Neural cell (in vitro differentiated cells): ENCODE measurements at regions not wholly inside any gene's neighbourhood (a gene's known extent, or its start where the extent isn't known, plus 50 kb on each side); places are given as distances from the start of the nearest gene placed in this dataset.

Experiments used
- H2AFZ ChIP-seq: fragments of 200-600, 300-800 bp; sonication (generic), shearing (Covaris generic); 2 replicates; pipeline ENCODE4 v1.6.0; 2014; ENCODE audit warnings: low read depth, mild to moderate bottlenecking, antibody characterized with exemption, low read length, moderate library complexity
- H3F3A ChIP-seq: fragments of 200-600 bp; shearing (Covaris generic); 2 replicates; pipeline ENCODE4 v1.6.1; 2016; ENCODE audit warnings: mild to moderate bottlenecking, moderate library complexity, mixed read lengths, antibody characterized with exemption, low read length; ENCODE audit not compliant: insufficient read depth, poor library complexity, severe bottlenecking
- H3K27ac ChIP-seq: fragments of 200-600, 300-800 bp; sonication (generic), shearing (Covaris generic); 2 replicates; pipeline ENCODE4 v1.5.1; 2014; ENCODE audit warnings: mild to moderate bottlenecking, low read length, moderate library complexity
- H3K27me3 ChIP-seq: fragments of 300-800, 200-600 bp; sonication (generic), shearing (Covaris generic); 2 replicates; pipeline ENCODE4 v1.6.0; 2014; ENCODE audit warnings: mild to moderate bottlenecking, low read depth, low read length, moderate library complexity; ENCODE audit not compliant: insufficient read depth
- H3K36me3 ChIP-seq: fragments of 300-800, 200-600 bp; sonication (generic), shearing (Covaris generic); 2 replicates; pipeline ENCODE4 v1.5.1; 2014; ENCODE audit warnings: mild to moderate bottlenecking, antibody characterized with exemption, low read length, moderate library complexity; ENCODE audit not compliant: insufficient read depth
- H3K4me2 ChIP-seq: fragments of 300-800, 200-600 bp; sonication (generic), shearing (Covaris generic); 2 replicates; pipeline ENCODE4 v1.6.0; 2014; ENCODE audit warnings: mild to moderate bottlenecking, low read length
- H3K4me3 ChIP-seq: fragments of 300-800, 200-600 bp; sonication (generic), shearing (Covaris generic); 2 replicates; pipeline ENCODE4 v1.5.1; 2014; ENCODE audit warnings: mild to moderate bottlenecking, low read length, moderate library complexity
- H3K79me2 ChIP-seq: fragments of 200-600 bp; shearing (Covaris generic); replicated peaks from 2 replicates; pipeline ENCODE4 v1.6.0; 2014; ENCODE audit warnings: mild to moderate bottlenecking, low read length, moderate library complexity; ENCODE audit not compliant: insufficient read depth
- H3K9ac ChIP-seq: fragments of 300-800, 200-600 bp; sonication (generic), shearing (Covaris generic); 2 replicates; pipeline ENCODE4 v1.6.1; 2016; ENCODE audit warnings: mild to moderate bottlenecking, low read length, mixed read lengths
- H3K9me2 ChIP-seq: fragments of 200-600 bp; shearing (Covaris generic); 2 replicates; pipeline ENCODE4 v1.6.1; 2016; ENCODE audit warnings: mild to moderate bottlenecking, low read length, mixed read lengths; ENCODE audit not compliant: insufficient read depth
- H3K9me3 ChIP-seq: fragments of 200-600, 300-800 bp; sonication (generic), shearing (Covaris generic); 2 replicates; pipeline ENCODE4 v1.6.1; 2016; ENCODE audit warnings: mild to moderate bottlenecking, mixed run types, low read length, moderate library complexity, mixed read lengths
- H4K20me1 ChIP-seq: fragments of 200-600 bp; shearing (Covaris generic); 2 replicates; pipeline ENCODE4 v1.6.1; 2016; ENCODE audit warnings: mild to moderate bottlenecking, mixed run types; ENCODE audit not compliant: insufficient read depth
- EP300 ChIP-seq: fragments of 450-650 bp; conservative IDR thresholded peaks from 2 replicates; pipeline ENCODE4 v1.6.1; 2014; ENCODE audit warnings: antibody characterized with exemption, mild to moderate bottlenecking, moderate library complexity; ENCODE audit not compliant: poor library complexity, severe bottlenecking
- EZH2 ChIP-seq: fragments of 200-600, 300-800 bp; shearing (Covaris generic), sonication (generic); IDR thresholded peaks from 2 replicates; pipeline ENCODE4 v1.6.1; 2014; ENCODE audit warnings: antibody characterized with exemption, low read length, borderline replicate concordance, mild to moderate bottlenecking; ENCODE audit not compliant: insufficient read depth, poor library complexity, severe bottlenecking
- MXI1 ChIP-seq: fragments of 450-650 bp; conservative IDR thresholded peaks from 2 replicates; pipeline ENCODE4 v1.6.1; 2014; ENCODE audit warnings: antibody characterized with exemption, mild to moderate bottlenecking; ENCODE audit not compliant: poor library complexity, severe bottlenecking
- POLR2AphosphoS5 ChIP-seq: IDR thresholded peaks from 2 replicates; pipeline ENCODE4 v1.6.1; 2012
- RAD21 ChIP-seq: fragments of 450-650 bp; conservative IDR thresholded peaks from 2 replicates; pipeline ENCODE4 v1.6.1; 2014; ENCODE audit warnings: antibody characterized with exemption, mild to moderate bottlenecking, moderate library complexity
- SMC3 ChIP-seq: fragments of 450-650 bp; conservative IDR thresholded peaks from 2 replicates; pipeline ENCODE4 v1.6.1; 2014; ENCODE audit warnings: antibody characterized with exemption, mild to moderate bottlenecking, moderate library complexity; ENCODE audit not compliant: poor library complexity
- TAF1 ChIP-seq: IDR thresholded peaks from 2 replicates; pipeline ENCODE4 v1.6.1; 2012; ENCODE audit warnings: low read depth
- TF ChIP-seq, protein P1 (sequence below): fragments of 450-650 bp; IDR thresholded peaks from 2 replicates; pipeline ENCODE4 v1.5.1; 2014; ENCODE audit warnings: antibody characterized with exemption, mild to moderate bottlenecking, moderate library complexity; ENCODE audit not compliant: poor library complexity, severe bottlenecking
- TF ChIP-seq, protein P2 (sequence below): IDR thresholded peaks from 2 replicates; pipeline ENCODE4 v1.6.1; 2012; ENCODE audit warnings: borderline replicate concordance

DNA sequence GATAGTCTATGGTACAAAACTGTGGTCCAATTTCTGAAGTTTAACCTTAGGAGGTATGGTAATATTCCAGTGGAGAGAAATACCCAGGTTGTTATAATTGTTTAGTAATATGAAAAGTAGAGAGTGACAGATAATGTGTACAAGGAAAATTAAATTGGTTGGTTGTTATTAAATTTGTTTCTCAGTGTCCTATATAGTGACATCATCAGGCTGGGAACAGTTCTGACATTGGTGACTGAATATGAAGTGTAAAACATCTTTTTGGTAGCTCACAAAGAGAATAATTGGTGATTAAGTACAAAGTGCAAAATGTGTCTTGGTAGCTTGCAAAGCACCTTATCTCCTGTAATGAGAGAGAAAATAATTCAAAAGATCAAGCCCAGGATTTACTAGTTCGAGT, 1806.1 kb upstream of the CDH6 start:
- Histone ChIP-seq H2AFZ (no peak overlapping the region), H3K9ac (no peak overlapping the region), H3K4me3 (no peak overlapping the region), H3K79me2 (no peaks in the 10 kb centered on the region), H3K36me3 (no peaks in the 10 kb centered on the region), H3K27me3 (no peaks in the 10 kb centered on the region), H3K9me3 (no peaks in the 10 kb centered on the region), H3K27ac (no peak overlapping the region), H4K20me1 (no peaks in the 10 kb centered on the region), H3K4me2 (no peak overlapping the region), H3F3A (no peaks in the 10 kb centered on the region), H3K9me2 (no peaks in the 10 kb centered on the region)
- TF ChIP-seq EP300 (no peak), RAD21 (no peak), POLR2AphosphoS5 (no peak), SMC3 (no peak), EZH2 (no peak), TAF1 (no peak), MXI1 (no peak)
- TF ChIP-seq, protein P1, sequence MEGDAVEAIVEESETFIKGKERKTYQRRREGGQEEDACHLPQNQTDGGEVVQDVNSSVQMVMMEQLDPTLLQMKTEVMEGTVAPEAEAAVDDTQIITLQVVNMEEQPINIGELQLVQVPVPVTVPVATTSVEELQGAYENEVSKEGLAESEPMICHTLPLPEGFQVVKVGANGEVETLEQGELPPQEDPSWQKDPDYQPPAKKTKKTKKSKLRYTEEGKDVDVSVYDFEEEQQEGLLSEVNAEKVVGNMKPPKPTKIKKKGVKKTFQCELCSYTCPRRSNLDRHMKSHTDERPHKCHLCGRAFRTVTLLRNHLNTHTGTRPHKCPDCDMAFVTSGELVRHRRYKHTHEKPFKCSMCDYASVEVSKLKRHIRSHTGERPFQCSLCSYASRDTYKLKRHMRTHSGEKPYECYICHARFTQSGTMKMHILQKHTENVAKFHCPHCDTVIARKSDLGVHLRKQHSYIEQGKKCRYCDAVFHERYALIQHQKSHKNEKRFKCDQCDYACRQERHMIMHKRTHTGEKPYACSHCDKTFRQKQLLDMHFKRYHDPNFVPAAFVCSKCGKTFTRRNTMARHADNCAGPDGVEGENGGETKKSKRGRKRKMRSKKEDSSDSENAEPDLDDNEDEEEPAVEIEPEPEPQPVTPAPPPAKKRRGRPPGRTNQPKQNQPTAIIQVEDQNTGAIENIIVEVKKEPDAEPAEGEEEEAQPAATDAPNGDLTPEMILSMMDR = no peak
- TF ChIP-seq, protein P2, sequence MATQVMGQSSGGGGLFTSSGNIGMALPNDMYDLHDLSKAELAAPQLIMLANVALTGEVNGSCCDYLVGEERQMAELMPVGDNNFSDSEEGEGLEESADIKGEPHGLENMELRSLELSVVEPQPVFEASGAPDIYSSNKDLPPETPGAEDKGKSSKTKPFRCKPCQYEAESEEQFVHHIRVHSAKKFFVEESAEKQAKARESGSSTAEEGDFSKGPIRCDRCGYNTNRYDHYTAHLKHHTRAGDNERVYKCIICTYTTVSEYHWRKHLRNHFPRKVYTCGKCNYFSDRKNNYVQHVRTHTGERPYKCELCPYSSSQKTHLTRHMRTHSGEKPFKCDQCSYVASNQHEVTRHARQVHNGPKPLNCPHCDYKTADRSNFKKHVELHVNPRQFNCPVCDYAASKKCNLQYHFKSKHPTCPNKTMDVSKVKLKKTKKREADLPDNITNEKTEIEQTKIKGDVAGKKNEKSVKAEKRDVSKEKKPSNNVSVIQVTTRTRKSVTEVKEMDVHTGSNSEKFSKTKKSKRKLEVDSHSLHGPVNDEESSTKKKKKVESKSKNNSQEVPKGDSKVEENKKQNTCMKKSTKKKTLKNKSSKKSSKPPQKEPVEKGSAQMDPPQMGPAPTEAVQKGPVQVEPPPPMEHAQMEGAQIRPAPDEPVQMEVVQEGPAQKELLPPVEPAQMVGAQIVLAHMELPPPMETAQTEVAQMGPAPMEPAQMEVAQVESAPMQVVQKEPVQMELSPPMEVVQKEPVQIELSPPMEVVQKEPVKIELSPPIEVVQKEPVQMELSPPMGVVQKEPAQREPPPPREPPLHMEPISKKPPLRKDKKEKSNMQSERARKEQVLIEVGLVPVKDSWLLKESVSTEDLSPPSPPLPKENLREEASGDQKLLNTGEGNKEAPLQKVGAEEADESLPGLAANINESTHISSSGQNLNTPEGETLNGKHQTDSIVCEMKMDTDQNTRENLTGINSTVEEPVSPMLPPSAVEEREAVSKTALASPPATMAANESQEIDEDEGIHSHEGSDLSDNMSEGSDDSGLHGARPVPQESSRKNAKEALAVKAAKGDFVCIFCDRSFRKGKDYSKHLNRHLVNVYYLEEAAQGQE = no peak

DNA sequence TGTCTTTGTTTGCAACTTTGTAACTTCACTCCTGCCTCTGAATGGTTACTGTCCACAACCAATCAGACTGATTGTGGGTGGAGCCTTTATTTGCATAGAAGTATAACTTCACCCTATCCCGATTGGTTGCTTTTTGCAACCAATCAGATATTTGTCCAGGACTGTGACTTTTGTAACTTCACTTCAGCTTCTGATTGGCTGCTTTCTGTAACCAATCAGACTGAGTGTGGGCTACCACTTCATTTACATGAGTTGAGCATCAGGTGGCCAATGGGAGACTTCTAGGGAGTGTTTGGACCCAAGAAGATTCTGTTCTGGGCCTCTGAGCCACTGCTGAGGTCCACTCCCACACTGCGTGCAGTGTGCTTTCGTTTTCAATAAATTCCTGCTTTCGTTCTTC, 1810.7 kb upstream of the CDH6 start:
- Histone ChIP-seq H3K9me3 (no peaks in the 10 kb centered on the region), H3K4me3 (no peak overlapping the region), H3K79me2 (no peaks in the 10 kb centered on the region), H3K27me3 (no peaks in the 10 kb centered on the region), H3K4me2 (no peak overlapping the region), H3F3A (no peaks in the 10 kb centered on the region), H3K36me3 (no peaks in the 10 kb centered on the region), H3K9me2 (no peaks in the 10 kb centered on the region), H4K20me1 (no peaks in the 10 kb centered on the region), H3K27ac (no peak overlapping the region), H3K9ac (no peak overlapping the region), H2AFZ (no peak overlapping the region)
- TF ChIP-seq RAD21 (no peak), MXI1 (no peak)
- TF ChIP-seq, protein P1 = no peak
